Immature natural killer cell (primary cell): ENCODE measurements at regions not wholly inside any gene's neighbourhood (a gene's known extent, or its start where the extent isn't known, plus 50 kb on each side); places are given as distances from the start of the nearest gene placed in this dataset.

ENCODE experiments used
- DNase-seq, 3 donors: peaks; one replicate each; pipeline ENCODE4 v3.0.0; 2022; ENCODE audit warnings: mixed read lengths in 1 of 3
- H3K27ac Mint-ChIP-seq, 6 donors: one replicate each; pipeline ENCODE4 v1.8.0; 2020; ENCODE audit warnings: mixed read lengths in 6 of 6, mild to moderate bottlenecking in 5 of 6, inconsistent platforms in 4 of 6, moderate library complexity in 3 of 6
- H3K27me3 Mint-ChIP-seq, 3 donors: one replicate each; pipeline ENCODE4 v1.8.0; 2020 to 2021; ENCODE audit warnings: low read depth in 3 of 3, mild to moderate bottlenecking in 3 of 3, mixed read lengths in 3 of 3, moderate library complexity in 3 of 3, inconsistent platforms in 1 of 3
- H3K36me3 Mint-ChIP-seq, 3 donors: one replicate each; pipeline ENCODE4 v1.8.0; 2020; ENCODE audit warnings: mixed read lengths in 3 of 3, inconsistent platforms in 2 of 3, mild to moderate bottlenecking in 2 of 3
- H3K4me1 Mint-ChIP-seq, 2 donors: one replicate each; pipeline ENCODE4 v1.8.0; 2020; ENCODE audit warnings: inconsistent platforms in 2 of 2, mild to moderate bottlenecking in 2 of 2, mixed read lengths in 2 of 2, moderate library complexity in 1 of 2
- H3K4me3 Mint-ChIP-seq, 5 donors: one replicate each; pipeline ENCODE4 v1.8.0; 2020; ENCODE audit warnings: mild to moderate bottlenecking in 5 of 5, mixed read lengths in 5 of 5, inconsistent platforms in 3 of 5, moderate library complexity in 3 of 5
- H3K9me3 Mint-ChIP-seq, 6 donors: one replicate each; pipeline ENCODE4 v1.8.0; 2020; ENCODE audit warnings: mild to moderate bottlenecking in 6 of 6, mixed read lengths in 6 of 6, inconsistent platforms in 4 of 6, moderate library complexity in 3 of 6

GRCh38 chr12:111216387-111217159, 152.3 kb downstream of the PHETA1 start:
- H3K27me3 Mint-ChIP-seq, result peaks cover 4 to 7% (median 7%) of the 10 kb centered on the region in 3 donors
- no peaks in the 10 kb centered on the region for H3K36me3 Mint-ChIP-seq
- H3K9me3 Mint-ChIP-seq, result no peaks in the 10 kb centered on the region
- no peaks in the 10 kb centered on the region for H3K4me1 Mint-ChIP-seq
- DNase-seq, result no peak
- no peak overlapping the region for H3K27ac Mint-ChIP-seq
- no peak overlapping the region for H3K4me3 Mint-ChIP-seq

- Mint-ChIP-seq H3K4me3 (no peak overlapping the region), H3K27ac (no peak overlapping the region), H3K9me3 (no peaks in the 10 kb centered on the region), H3K27me3 (peaks cover 4 to 7% (median 7%) of the 10 kb centered on the region in 3 donors), H3K36me3 (no peaks in the 10 kb centered on the region), H3K4me1 (no peaks in the 10 kb centered on the region)
- no peak for DNase-seq
Observed at GRCh38 chr12:111215881-111216280, 153.0 kb downstream of the PHETA1 start.

- H3K4me1 Mint-ChIP-seq, result no peaks in the 10 kb centered on the region
- no peak for DNase-seq
- H3K4me3 Mint-ChIP-seq, result no peak overlapping the region
- peaks cover 4 to 7% (median 7%) of the 10 kb centered on the region in 3 donors for H3K27me3 Mint-ChIP-seq
- H3K9me3 Mint-ChIP-seq, result no peaks in the 10 kb centered on the region
- no peak overlapping the region for H3K27ac Mint-ChIP-seq
- H3K36me3 Mint-ChIP-seq, result no peaks in the 10 kb centered on the region
Observed at GRCh38 chr12:111214401-111214800, 154.5 kb downstream of the PHETA1 start.

GRCh38 chr12:111213561-111213960, 155.3 kb downstream of the PHETA1 start:
- no peaks in the 10 kb centered on the region for H3K36me3 Mint-ChIP-seq
- no peaks in the 10 kb centered on the region for H3K4me1 Mint-ChIP-seq
- H3K9me3 Mint-ChIP-seq, result no peaks in the 10 kb centered on the region
- H3K27ac Mint-ChIP-seq, result no peak overlapping the region
- no peak for DNase-seq
- H3K27me3 Mint-ChIP-seq, result peaks cover 4 to 7% (median 7%) of the 10 kb centered on the region in 3 donors
- H3K4me3 Mint-ChIP-seq, result no peak overlapping the region

GRCh38 chr12:111212814-111213456, 156.0 kb downstream of the PHETA1 start:
- Mint-ChIP-seq H3K27ac (no peak overlapping the region), H3K36me3 (no peaks in the 10 kb centered on the region), H3K9me3 (no peaks in the 10 kb centered on the region), H3K27me3 (peaks cover under 1 to 7% (median 4%) of the 10 kb centered on the region in 3 donors), H3K4me3 (no peak overlapping the region), H3K4me1 (no peaks in the 10 kb centered on the region)
- no peak for DNase-seq

GRCh38 chr12:111211910-111212757, 156.8 kb downstream of the PHETA1 start:
- H3K9me3 Mint-ChIP-seq, result no peaks in the 10 kb centered on the region
- no peaks in the 10 kb centered on the region for H3K4me1 Mint-ChIP-seq
- no peaks in the 10 kb centered on the region for H3K36me3 Mint-ChIP-seq
- DNase-seq, result no peak
- H3K27ac Mint-ChIP-seq, result no peak overlapping the region
- H3K27me3 Mint-ChIP-seq, result peaks cover 0 to 7% (median 4%) of the 10 kb centered on the region in 3 donors
- H3K4me3 Mint-ChIP-seq, result no peak overlapping the region

- DNase-seq, result no peak
- Mint-ChIP-seq H3K4me1 (no peaks in the 10 kb centered on the region), H3K36me3 (no peaks in the 10 kb centered on the region), H3K27me3 (peaks cover 0 to 5% (median 4%) of the 10 kb centered on the region in 3 donors), H3K27ac (no peak overlapping the region), H3K9me3 (no peaks in the 10 kb centered on the region), H3K4me3 (no peak overlapping the region)
Observed at GRCh38 chr12:111209811-111210210, 159.1 kb downstream of the PHETA1 start.

GRCh38 chr12:111207761-111208160, 161.1 kb downstream of the PHETA1 start:
- H3K27me3 Mint-ChIP-seq, result peaks cover 0 to 4% (median 0%) of the 10 kb centered on the region in 3 donors
- H3K4me1 Mint-ChIP-seq, result no peaks in the 10 kb centered on the region
- H3K4me3 Mint-ChIP-seq, result no peak overlapping the region
- DNase-seq, result no peak
- H3K36me3 Mint-ChIP-seq, result no peaks in the 10 kb centered on the region
- no peaks in the 10 kb centered on the region for H3K9me3 Mint-ChIP-seq
- no peak overlapping the region for H3K27ac Mint-ChIP-seq

- Mint-ChIP-seq H3K4me1 (no peaks in the 10 kb centered on the region), H3K9me3 (no peaks in the 10 kb centered on the region)
Observed at GRCh38 chr12:111204788-111205241, 164.1 kb downstream of the PHETA1 start.

GRCh38 chr12:111203969-111204368, 164.9 kb downstream of the PHETA1 start:
- H3K27ac Mint-ChIP-seq, result no peak overlapping the region
- H3K4me1 Mint-ChIP-seq, result no peaks in the 10 kb centered on the region
- no peak overlapping the region for H3K4me3 Mint-ChIP-seq
- H3K36me3 Mint-ChIP-seq, result no peaks in the 10 kb centered on the region
- DNase-seq, result no peak
- H3K9me3 Mint-ChIP-seq, result peaks cover 0 to 1% (median 0%) of the 10 kb centered on the region in 6 donors
- peaks cover 2 to 6% (median 6%) of the 10 kb centered on the region in 3 donors for H3K27me3 Mint-ChIP-seq

More at GRCh38 chr12:111204788-111205241, 164.1 kb downstream of the PHETA1 start:
- no peaks in the 10 kb centered on the region for H3K36me3 Mint-ChIP-seq
- H3K4me3 Mint-ChIP-seq, result no peak overlapping the region
- DNase-seq, result no peak
- no peak overlapping the region for H3K27ac Mint-ChIP-seq
- H3K27me3 Mint-ChIP-seq, result peaks cover 2 to 6% (median 4%) of the 10 kb centered on the region in 3 donors

GRCh38 chr12:111203446-111203845, 165.4 kb downstream of the PHETA1 start:
- Mint-ChIP-seq H3K4me1 (no peaks in the 10 kb centered on the region), H3K36me3 (no peaks in the 10 kb centered on the region), H3K9me3 (peaks cover 0 to 1% (median 0%) of the 10 kb centered on the region in 6 donors), H3K27ac (no peak overlapping the region), H3K4me3 (no peak overlapping the region), H3K27me3 (peaks cover 2 to 6% (median 6%) of the 10 kb centered on the region in 3 donors)
- no peak for DNase-seq

GRCh38 chr12:111202237-111202915, 166.5 kb downstream of the PHETA1 start:
- DNase-seq, result no peak
- Mint-ChIP-seq H3K9me3 (peaks cover 0 to 1% (median 0%) of the 10 kb centered on the region in 6 donors), H3K4me3 (no peak overlapping the region), H3K27ac (no peak overlapping the region), H3K4me1 (no peaks in the 10 kb centered on the region), H3K36me3 (no peaks in the 10 kb centered on the region), H3K27me3 (peaks cover 2 to 7% (median 6%) of the 10 kb centered on the region in 3 donors)

- H3K36me3 Mint-ChIP-seq, result no peaks in the 10 kb centered on the region
- no peak for DNase-seq
- H3K9me3 Mint-ChIP-seq, result peaks cover 0 to 1% (median 0%) of the 10 kb centered on the region in 6 donors
- no peaks in the 10 kb centered on the region for H3K4me1 Mint-ChIP-seq
- H3K27ac Mint-ChIP-seq, result no peak overlapping the region
- H3K4me3 Mint-ChIP-seq, result no peak overlapping the region
- peaks cover 2 to 10% (median 6%) of the 10 kb centered on the region in 3 donors for H3K27me3 Mint-ChIP-seq
Observed at GRCh38 chr12:111201495-111202236, 167.2 kb downstream of the PHETA1 start.
